ENCODE measurements at regions not wholly inside any gene's neighbourhood (a gene's known extent, or its start where the extent isn't known, plus 50 kb on each side); places are given as distances from the start of the nearest gene placed in this dataset.

DNA sequence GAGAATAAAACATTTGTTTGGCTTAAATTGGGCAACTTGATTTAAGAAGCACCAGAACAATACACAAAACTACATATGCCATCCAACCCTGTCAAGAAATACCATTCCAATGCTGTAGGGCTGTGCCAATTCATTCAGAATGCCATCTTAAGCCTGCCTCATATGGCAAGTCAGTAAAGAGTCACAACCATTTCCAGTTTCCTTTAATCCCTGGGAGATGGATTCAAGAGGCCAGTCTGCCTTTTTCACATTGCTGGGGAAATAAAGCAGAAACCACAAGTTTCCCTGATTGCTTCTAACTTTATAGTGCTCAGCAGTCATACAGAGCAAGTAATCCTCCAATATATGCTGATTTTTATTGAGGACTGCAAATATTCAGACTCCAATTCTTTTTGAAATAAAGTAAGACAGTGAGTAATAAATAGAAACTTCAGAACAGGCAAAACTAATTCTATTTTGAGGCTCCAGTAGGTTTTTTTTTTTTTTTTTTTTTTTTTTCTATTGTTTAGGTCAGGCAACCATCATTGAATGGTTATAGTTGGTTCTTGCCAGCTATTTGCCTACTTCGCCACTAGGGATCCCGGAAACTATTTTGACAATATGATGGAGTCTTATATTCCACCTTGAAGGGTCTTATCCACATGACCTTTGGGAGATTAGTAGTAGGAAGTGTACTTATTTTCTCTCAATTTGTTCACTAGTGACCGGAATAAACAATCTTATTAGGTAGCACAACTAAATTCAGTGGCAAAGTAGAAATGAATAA lies 400.9 kb upstream of the MEF2C start:
- intact Hi-C loops (cut with micrococcal nuclease) = no loop called here
- no peak overlapping the region for H3K27ac ChIP-seq (ENCODE audit: insufficient read depth, low read length)
- ATAC-seq (ENCODE audit: low read depth) = no peak
- dilution Hi-C loops (cut with HindIII; ENCODE audit: low sequenced_read_pairs, unreplicated experiment) = no loop called here
- H4K5ac ChIP-seq (ENCODE audit: low read depth, low read length) = no peak overlapping the region
- no peak overlapping the region for H2BK20ac ChIP-seq (ENCODE audit: low read depth, low read length)
- H4K8ac ChIP-seq (ENCODE audit: low read depth in 2 of 2, low read length in 2 of 2) = no peak overlapping the region
- in situ Hi-C loops (cut with MboI; ENCODE audit: low sequenced_read_pairs) = no loop called here
- no peak overlapping the region for H2BK15ac ChIP-seq (ENCODE audit: low read depth, low read length)
- no peaks in the 10 kb centered on the region for H3K27me3 ChIP-seq (ENCODE audit: control insufficient read depth, insufficient read depth, low read length)
- no peak overlapping the region; the same call in 1 of the 2 replicates for H3K18ac ChIP-seq (ENCODE audit: low read depth, low read length)
- no peaks in the 10 kb centered on the region; the same call in 1 of the 2 replicates for H3K4me1 ChIP-seq (ENCODE audit: control insufficient read depth, insufficient read depth, low read length)
- no TSS peak for BruUV-seq (replicated peaks)
- CTCF ChIA-PET = no interaction called here
- H2AFZ ChIP-seq (replicated peaks; ENCODE audit: low read length, poor library complexity) = no peak overlapping the region
- no peaks in the 10 kb centered on the region for H4K20me1 ChIP-seq (ENCODE audit: insufficient read depth, low read length)
- TF ChIP-seq MAZ (IDR thresholded peaks at IDR 0.05; ENCODE audit: borderline replicate concordance, low read depth, low read length) (no peak), SMC3 (IDR thresholded peaks at IDR 0.05; ENCODE audit: low read depth, low read length) (no peak), MAFK (IDR thresholded peaks at IDR 0.05; ENCODE audit: low read depth, low read length) (no peak), NFE2L2 (IDR thresholded peaks at IDR 0.05; ENCODE audit: low read depth, low read length) (no peak), CHD1 (IDR thresholded peaks at IDR 0.05; ENCODE audit: low read depth, low read length) (no peak), RFX5 (IDR thresholded peaks at IDR 0.05; ENCODE audit: low read depth, low read length) (no peak), RAD21 (IDR thresholded peaks at IDR 0.05; ENCODE audit: low read length) (no peak), RCOR1 (IDR thresholded peaks at IDR 0.05; ENCODE audit: insufficient replicate concordance, low read length) (no peak), MXI1 (IDR thresholded peaks at IDR 0.05; ENCODE audit: borderline replicate concordance, low read depth, low read length) (no peak), POLR2A (IDR thresholded peaks at IDR 0.05; ENCODE audit: low read depth, low read length) (no peak), CEBPB (IDR thresholded peaks at IDR 0.05; ENCODE audit: low read depth, low read length) (no peak)
- TF ChIP-seq, protein P1, sequence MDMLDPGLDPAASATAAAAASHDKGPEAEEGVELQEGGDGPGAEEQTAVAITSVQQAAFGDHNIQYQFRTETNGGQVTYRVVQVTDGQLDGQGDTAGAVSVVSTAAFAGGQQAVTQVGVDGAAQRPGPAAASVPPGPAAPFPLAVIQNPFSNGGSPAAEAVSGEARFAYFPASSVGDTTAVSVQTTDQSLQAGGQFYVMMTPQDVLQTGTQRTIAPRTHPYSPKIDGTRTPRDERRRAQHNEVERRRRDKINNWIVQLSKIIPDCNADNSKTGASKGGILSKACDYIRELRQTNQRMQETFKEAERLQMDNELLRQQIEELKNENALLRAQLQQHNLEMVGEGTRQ (IDR thresholded peaks at IDR 0.05; ENCODE audit: low read depth, low read length) = no peak
- no CpG with 5 or more reads among the region's 3 CpGs for WGBS, 2 experiments (ENCODE audit: extremely low coverage in 2 of 2, insufficient read length in 1 of 2)
- no peaks in the 10 kb centered on the region for H3K79me1 ChIP-seq (ENCODE audit: low read depth in 1 of 2, low read length in 2 of 2)
- H3K9me1 ChIP-seq (ENCODE audit: insufficient read depth, low read length) = no peaks in the 10 kb centered on the region
- no peak overlapping the region for H2AK9ac ChIP-seq (replicated peaks; ENCODE audit: low read depth, low read length, poor library complexity)
- DNase-seq = no peak
- H3K4me2 ChIP-seq (ENCODE audit: low read depth, low read length) = no peak overlapping the region
- no peak overlapping the region for H2AK5ac ChIP-seq (ENCODE audit: low read depth, low read length)
- no peak overlapping the region for H2BK5ac ChIP-seq (ENCODE audit: low read depth, low read length, poor library complexity, severe bottlenecking)
- no peaks in the 10 kb centered on the region for H3K9me3 ChIP-seq (ENCODE audit: control insufficient read depth, insufficient read depth, low read length)
- H2BK120ac ChIP-seq (ENCODE audit: low read depth, low read length) = no peak overlapping the region
- H3K56ac ChIP-seq (ENCODE audit: extremely low read depth, insufficient read depth, low read length) = no peak overlapping the region
- POLR2A ChIA-PET (ENCODE audit: unreplicated experiment) = no interaction called here
- no peak overlapping the region; the same call in 1 of the 2 replicates for H3K14ac ChIP-seq (replicated peaks; ENCODE audit: low read depth, low read length)
- no peak overlapping the region for H4K91ac ChIP-seq (ENCODE audit: insufficient read depth, low read depth, low read length)
- H3K4me3 ChIP-seq (ENCODE audit: insufficient read depth, low read depth, low read length) = no peak overlapping the region
- no peak overlapping the region for H3K9ac ChIP-seq (ENCODE audit: low read depth, low read length)
- H3K4ac ChIP-seq (ENCODE audit: low read depth, low read length) = no peak overlapping the region
- no peak overlapping the region for H3K23ac ChIP-seq (ENCODE audit: low read depth, low read length)
- no peaks in the 10 kb centered on the region for H3K36me3 ChIP-seq (ENCODE audit: control insufficient read depth, insufficient read depth, low read length)
